C4-2B (cell line): ENCODE measurements at regions not wholly inside any gene's neighbourhood (a gene's known extent, or its start where the extent isn't known, plus 50 kb on each side); places are given as distances from the start of the nearest gene placed in this dataset.

Source experiments
- ZFX ChIP-seq: fragments of 450-650 bp; IDR thresholded peaks from 2 replicates; pipeline ENCODE4 v1.6.1; 2017
- TF ChIP-seq, protein P1 (sequence below): fragments of 450-650 bp; conservative IDR thresholded peaks from 2 replicates; pipeline ENCODE4 v1.5.1; 2017; ENCODE audit warnings: mild to moderate bottlenecking

DNA sequence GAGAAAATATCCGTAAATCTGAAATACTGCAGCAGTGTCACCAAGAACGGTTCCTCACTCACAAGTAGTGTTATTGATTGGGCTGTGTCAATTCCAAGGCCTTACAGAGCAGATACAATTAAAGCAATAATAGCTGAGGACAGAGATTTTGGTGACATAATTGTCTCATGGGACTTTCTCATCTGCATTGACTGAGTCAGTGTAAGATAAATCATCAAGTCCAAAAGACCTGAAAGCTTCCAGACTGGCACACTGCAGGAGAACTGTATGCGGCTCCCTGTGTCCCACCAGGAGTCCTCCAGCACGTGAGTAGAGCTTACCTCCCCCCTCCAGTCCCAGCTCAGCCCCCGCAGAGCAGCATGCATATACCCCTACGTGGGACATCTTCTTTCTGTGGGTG lies 655.2 kb upstream of the ARID1B start:
- TF ChIP-seq, protein P1, sequence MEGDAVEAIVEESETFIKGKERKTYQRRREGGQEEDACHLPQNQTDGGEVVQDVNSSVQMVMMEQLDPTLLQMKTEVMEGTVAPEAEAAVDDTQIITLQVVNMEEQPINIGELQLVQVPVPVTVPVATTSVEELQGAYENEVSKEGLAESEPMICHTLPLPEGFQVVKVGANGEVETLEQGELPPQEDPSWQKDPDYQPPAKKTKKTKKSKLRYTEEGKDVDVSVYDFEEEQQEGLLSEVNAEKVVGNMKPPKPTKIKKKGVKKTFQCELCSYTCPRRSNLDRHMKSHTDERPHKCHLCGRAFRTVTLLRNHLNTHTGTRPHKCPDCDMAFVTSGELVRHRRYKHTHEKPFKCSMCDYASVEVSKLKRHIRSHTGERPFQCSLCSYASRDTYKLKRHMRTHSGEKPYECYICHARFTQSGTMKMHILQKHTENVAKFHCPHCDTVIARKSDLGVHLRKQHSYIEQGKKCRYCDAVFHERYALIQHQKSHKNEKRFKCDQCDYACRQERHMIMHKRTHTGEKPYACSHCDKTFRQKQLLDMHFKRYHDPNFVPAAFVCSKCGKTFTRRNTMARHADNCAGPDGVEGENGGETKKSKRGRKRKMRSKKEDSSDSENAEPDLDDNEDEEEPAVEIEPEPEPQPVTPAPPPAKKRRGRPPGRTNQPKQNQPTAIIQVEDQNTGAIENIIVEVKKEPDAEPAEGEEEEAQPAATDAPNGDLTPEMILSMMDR = no peak
- no peak for TF ChIP-seq ZFX
